ENCODE measurements at regions not wholly inside any gene's neighbourhood (a gene's known extent, or its start where the extent isn't known, plus 50 kb on each side); places are given as distances from the start of the nearest gene placed in this dataset.

DNA sequence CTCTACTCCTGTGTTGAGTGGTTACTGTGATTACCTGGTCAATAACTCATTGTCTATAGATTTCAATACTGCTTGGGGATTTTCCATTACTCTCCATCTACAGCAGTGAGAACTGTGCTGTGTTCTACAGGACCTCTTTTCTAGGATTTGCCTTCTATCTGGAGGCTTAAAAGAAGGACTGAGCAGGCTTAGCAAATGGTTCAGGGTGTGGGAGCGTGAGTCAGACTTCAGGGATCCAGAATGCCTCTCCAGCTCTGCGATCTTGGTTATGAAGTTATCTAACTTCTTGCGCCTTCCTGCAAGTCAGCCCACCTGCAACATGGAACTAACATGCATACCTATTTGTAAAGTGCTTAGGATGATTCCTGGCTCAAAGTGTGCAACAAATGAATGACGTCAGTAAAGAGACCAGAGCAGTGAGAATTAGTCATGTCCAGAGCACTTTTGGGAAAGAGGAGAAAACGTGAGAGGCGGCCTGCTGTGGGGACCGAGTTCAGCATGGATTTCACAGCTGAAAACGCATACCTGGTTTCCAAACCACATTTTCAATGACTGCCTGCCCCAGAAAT is 610.1 kb upstream of the CDH4 start (continued):
- TF ChIP-seq RBBP5 (IDR thresholded peaks at IDR 0.05; ENCODE audit: borderline replicate concordance, low read depth, low read length), result no peak
- TF ChIP-seq HDAC6 (IDR thresholded peaks at IDR 0.05; ENCODE audit: low read depth, low read length), result no peak
- TF ChIP-seq HDAC2 (IDR thresholded peaks at IDR 0.05; ENCODE audit: borderline replicate concordance in 1 of 2, low read depth in 2 of 2, low read length in 2 of 2), result no peak
- TF ChIP-seq TCF12 (IDR thresholded peaks at IDR 0.05; ENCODE audit: low read depth, low read length), result no peak
- no peak for TF ChIP-seq POLR2A (IDR thresholded peaks at IDR 0.05; ENCODE audit: control extremely low read depth in 1 of 2, low read depth in 2 of 2, low read length in 2 of 2)
- no peak for TF ChIP-seq FOSL1 (IDR thresholded peaks at IDR 0.05; ENCODE audit: insufficient read depth, low read depth, low read length)
- no peak for TF ChIP-seq SIRT6 (IDR thresholded peaks at IDR 0.05; ENCODE audit: low read length)
- no peak for TF ChIP-seq JUND (IDR thresholded peaks at IDR 0.05; ENCODE audit: low read length)

Data from H1 (cell line).